ENCODE measurements at regions not wholly inside any gene's neighbourhood (a gene's known extent, or its start where the extent isn't known, plus 50 kb on each side); places are given as distances from the start of the nearest gene placed in this dataset.

- DNase-seq (ENCODE audit: low read depth in 1 of 2, low spot score in 1 of 2): no peak
Observed at GRCh38 chr20:50400705-50401586, 109.2 kb upstream of the PTPN1 start.

GRCh38 chr20:50401587-50402418 lies 108.4 kb upstream of the PTPN1 start:
- DNase-seq (ENCODE audit: low read depth in 1 of 2, low spot score in 1 of 2): no peak

GRCh38 chr20:50403565-50404418 lies 106.4 kb upstream of the PTPN1 start:
- DNase-seq (ENCODE audit: low read depth in 1 of 2, low spot score in 1 of 2): no peak

- DNase-seq (ENCODE audit: low read depth in 1 of 2, low spot score in 1 of 2): no peak
Observed at GRCh38 chr20:50404419-50405234, 105.6 kb upstream of the PTPN1 start.

GRCh38 chr20:50405235-50405914 lies 104.8 kb upstream of the PTPN1 start:
- DNase-seq (ENCODE audit: low read depth in 1 of 2, low spot score in 1 of 2): no peak

DNA sequence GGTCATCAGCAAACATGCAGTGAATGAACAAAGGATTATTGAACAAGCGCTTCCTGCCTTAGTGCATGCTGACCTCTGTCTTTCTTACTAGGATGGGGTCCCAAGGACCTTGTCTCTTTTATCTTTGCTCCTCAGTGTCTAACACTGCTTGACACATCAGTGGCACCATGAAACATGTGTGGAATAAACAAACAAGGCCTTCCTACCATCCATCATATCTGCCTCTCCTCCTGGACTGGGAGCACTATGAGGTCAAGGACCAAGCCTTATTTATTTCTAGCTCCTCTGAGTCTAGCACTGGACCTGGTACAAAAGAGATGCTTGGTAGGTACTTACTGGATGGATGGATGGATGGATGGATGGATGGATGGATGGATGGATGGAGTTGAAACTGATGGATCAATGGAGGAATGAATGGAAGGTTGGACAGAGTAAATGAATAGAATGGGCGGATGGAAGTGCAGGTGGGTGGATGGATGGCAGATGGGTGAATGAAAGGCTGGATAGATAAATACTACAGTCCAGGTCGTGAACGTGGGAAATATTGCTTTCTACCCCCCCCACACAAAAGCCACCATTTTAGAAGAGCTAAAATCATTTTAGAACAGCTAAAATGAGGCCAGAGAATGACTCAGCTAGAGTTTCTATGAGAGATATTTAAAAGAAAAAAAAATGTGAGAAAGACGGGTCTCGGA lies 104.1 kb upstream of the PTPN1 start:
- DNase-seq (ENCODE audit: low read depth in 1 of 2, low spot score in 1 of 2): no peak

DNA sequence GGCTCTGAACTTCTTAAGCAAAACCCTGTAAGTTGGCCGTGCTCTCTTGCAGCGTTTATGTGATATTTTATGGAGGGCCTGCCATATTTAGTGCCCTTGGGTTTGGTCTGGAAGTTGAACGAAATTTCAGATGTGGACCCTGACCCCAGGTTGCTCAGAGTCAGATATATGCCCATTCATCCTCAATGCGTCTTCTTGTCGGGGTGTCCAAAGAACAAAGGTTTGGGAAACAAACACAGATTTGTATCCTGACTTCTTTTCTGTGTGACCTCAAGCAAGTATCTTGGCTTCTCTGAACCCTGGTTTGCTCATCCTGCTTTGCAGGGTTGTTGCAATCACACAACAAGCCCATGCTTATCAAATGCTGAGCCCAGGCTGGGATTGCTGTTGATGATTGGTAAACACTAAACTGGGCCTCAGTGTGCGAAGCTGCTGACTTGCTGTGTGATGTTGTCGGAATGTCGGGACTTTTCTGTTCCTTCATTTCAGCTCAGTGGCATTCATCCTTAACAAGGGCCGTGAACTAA lies 103.5 kb upstream of the PTPN1 start:
- DNase-seq (ENCODE audit: low read depth in 1 of 2, low spot score in 1 of 2): no peak

DNA sequence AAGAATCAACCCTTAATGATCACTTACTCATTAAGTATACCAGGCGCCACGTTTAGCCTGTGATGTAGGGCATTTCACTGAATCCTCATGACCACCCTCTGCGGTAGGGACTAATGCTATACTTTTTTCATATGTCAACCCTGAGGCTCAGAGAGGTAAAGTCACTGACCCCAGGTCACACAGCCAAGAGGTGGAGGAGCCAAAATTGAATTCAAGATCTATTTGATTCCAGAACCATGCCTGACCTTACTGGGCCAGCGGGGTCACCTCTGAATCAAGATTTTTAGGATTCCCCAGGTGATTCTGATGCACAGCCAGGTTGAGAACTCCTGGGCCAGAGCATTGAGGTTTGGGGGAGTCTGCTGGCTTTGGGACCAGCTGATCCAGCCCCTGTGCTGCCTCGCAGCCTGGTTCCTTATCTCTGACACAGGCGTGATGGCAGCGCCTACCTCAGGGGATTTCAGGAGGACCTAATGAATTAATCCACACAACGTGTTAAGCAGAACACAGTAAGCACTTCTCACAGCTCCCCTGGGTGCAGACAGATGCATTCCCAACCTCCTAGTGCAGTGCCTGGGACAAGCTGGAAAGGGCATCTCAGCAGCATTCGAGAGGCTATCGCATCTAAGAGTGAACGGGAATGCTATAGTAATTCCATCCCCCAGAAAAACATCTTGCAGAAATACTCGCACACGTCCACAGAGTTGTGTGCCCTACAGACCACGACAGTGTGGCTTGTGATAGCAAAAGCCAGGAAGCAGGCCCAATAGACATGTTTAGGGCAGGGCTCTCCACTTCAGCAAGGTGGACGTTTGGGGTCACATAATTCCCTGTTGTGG lies 101.4 kb upstream of the PTPN1 start:
- DNase-seq (ENCODE audit: low read depth in 1 of 2, low spot score in 1 of 2): no peak

- DNase-seq (ENCODE audit: low read depth in 1 of 2, low spot score in 1 of 2): no peak
Observed at GRCh38 chr20:50409495-50409894, 100.7 kb upstream of the PTPN1 start.

DNA sequence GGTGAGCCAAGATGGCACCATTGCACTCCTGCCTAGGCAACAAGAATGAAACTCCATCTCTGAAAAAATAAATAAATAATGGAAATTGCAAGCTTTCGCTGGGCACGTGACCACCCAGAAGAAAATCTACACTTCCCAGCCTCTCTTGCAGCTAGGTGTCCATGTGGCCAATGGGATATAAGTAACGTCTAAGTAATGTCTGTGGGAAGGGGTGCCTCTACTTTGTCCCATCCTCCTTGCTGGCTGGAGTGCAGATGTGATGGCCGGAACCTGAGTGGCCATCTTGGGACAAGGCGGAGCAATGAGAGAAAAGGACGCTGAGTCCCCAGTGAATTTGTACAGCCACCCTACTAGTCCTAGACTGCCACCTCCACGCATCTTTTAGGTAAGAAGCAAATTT lies 99.8 kb upstream of the PTPN1 start:
- no peak for DNase-seq (ENCODE audit: low read depth in 1 of 2, low spot score in 1 of 2)

DNA sequence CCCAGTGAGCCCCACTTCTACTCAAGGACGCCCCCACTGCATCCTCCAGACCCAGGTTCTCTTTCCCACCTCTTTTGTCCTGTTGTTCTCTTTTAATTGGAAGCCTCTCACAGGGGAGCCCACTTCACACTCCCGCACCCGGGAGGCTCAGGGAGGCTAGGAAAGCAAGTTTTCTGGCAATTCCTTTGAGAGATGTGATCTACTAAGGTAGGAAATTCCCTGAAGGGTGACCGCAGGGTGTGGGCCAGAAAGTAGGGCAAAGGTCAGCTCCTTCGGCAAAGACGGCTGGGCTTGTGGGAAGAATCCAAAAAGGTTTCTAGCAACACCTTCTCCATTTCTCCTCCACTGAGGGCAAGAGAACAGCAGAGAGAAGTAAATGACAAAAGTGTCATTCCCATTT lies 98.1 kb upstream of the PTPN1 start:
- no peak for DNase-seq (ENCODE audit: low read depth in 1 of 2, low spot score in 1 of 2)

DNA sequence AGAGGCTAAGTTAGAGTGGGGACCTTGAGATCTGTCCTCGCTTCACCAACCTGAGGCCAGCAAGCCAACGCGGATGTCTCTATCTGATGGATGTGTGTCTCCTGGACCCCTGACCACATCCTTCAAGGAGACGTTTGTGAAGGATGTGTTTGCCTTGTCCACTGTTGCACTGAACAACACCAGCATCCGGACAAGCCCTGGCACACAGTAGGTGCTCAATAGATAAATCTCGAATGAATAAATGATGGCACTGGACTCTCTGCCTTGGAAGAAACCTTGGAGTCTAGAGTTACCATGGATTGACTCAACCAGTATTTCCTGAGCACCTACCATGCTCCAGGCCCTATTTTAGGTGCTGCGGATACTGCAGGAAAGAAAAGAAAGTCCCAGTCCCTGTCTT lies 97.7 kb upstream of the PTPN1 start:
- no peak for DNase-seq (ENCODE audit: low read depth in 1 of 2, low spot score in 1 of 2)

DNA sequence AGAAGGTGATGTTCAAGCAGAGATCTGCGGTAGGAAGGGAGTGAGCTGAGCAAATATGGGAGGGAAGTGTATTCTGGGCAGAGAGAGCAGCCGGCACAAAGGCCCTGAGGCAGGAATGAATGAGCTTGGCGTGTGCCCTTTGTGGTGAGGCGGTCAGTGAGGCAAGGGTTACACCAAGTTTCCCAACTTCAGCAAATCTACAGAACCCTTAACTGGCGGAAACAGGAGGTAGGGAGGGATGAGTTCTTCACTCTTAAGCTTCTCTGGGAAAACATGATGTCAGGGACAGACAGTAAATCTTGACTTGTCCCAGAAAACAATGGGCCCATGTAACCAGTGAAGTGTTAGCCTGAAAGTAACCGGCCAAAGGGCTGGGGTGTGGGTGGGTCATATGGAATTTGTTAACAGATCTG lies 97.1 kb upstream of the PTPN1 start:
- no peak for DNase-seq (ENCODE audit: low read depth in 1 of 2, low spot score in 1 of 2)

GRCh38 chr20:50415021-50415515 lies 95.1 kb upstream of the PTPN1 start:
- DNase-seq (ENCODE audit: low read depth in 1 of 2, low spot score in 1 of 2): no peak

DNA sequence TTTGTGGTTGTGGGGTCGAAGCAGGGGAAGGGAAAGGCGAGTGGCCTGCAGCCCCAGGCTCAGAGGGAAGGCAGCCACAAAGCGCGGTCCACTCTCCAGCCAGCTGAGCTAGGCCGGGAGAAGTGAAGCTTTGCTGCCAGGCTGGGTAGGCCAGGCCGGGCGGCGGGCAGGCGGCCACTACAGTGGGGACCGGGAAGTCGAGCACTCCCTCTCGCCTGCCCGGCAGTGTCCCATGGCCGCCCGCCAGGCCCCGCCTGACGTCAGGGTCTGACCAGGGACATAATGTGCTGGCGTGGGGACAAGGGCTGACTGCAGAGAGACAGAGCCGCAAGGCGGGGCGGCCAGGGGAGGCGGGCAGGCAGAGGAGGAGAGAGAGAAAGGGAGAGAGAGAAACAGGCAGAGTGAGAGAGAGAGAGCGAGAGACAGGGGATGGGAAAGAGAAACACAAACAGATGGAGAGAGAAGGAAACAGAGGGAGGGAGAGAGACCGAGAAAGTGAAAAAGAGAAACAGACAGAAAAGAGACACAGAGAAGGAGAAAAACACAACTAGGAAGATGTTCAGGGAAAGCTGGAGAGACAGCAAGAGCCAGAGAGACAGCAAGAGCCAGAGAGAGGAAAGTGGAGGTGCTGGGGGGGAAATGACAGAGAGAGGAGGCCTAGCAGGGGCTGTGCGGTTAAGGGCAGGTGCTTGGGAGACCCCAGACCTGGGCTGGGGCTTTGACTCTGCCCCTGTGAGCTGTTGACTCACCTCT lies 94.5 kb upstream of the PTPN1 start:
- DNase-seq (ENCODE audit: low read depth in 1 of 2, low spot score in 1 of 2): no peak

GRCh38 chr20:50416269-50417022 lies 93.7 kb upstream of the PTPN1 start:
- DNase-seq (ENCODE audit: low read depth in 1 of 2, low spot score in 1 of 2): no peak

DNA sequence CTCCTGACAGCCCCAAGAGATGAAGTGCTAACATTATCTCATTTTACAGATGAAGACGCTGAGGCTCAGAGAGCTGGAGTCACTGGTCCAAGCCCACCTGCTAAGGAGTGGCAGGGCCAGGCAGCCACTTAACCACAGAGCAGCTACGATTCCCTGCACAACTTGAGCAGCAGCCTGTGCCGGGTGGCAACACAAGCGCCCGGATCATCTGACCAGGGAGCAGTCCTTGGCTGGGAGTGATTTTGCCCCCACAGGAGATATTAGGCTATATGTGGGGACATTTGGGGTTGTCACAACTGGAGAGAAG lies 93.2 kb upstream of the PTPN1 start:
- no peak for DNase-seq (ENCODE audit: low read depth in 1 of 2, low spot score in 1 of 2)
